Loucy (cell line): ENCODE measurements at regions not wholly inside any gene's neighbourhood (a gene's known extent, or its start where the extent isn't known, plus 50 kb on each side); places are given as distances from the start of the nearest gene placed in this dataset.

Experiments used
- H2AFZ ChIP-seq: fragments of 200-600 bp; sonication (generic); 2 replicates; pipeline ENCODE4 v1.6.0; 2016; ENCODE audit warnings: antibody characterized with exemption, mild to moderate bottlenecking, low read length, moderate library complexity
- H3F3A ChIP-seq: fragments of 200-600 bp; 2 replicates; pipeline ENCODE4 v1.6.0; 2016; ENCODE audit warnings: antibody characterized with exemption, low read depth, mild to moderate bottlenecking
- H3K27me3 ChIP-seq: fragments of 200-600 bp; sonication (generic); 2 replicates; pipeline ENCODE4 v1.6.1; 2014; ENCODE audit warnings: low read length, mild to moderate bottlenecking; ENCODE audit not compliant: insufficient read depth, poor library complexity, severe bottlenecking
- H3K36me3 ChIP-seq: fragments of 200-600 bp; sonication (generic); 2 replicates; pipeline ENCODE4 v1.6.1; 2016; ENCODE audit warnings: low read length; ENCODE audit not compliant: insufficient read depth
- H3K4me1 ChIP-seq: fragments of 200-600 bp; sonication (generic); 2 replicates; pipeline ENCODE4 v1.5.1; 2014; ENCODE audit warnings: low read length, mild to moderate bottlenecking; ENCODE audit not compliant: insufficient read depth, poor library complexity, severe bottlenecking
- H3K4me2 ChIP-seq: fragments of 200-600 bp; sonication (generic); 2 replicates; pipeline ENCODE4 v1.6.0; 2014; ENCODE audit warnings: antibody characterized with exemption, low read length, low read depth, mild to moderate bottlenecking; ENCODE audit not compliant: poor library complexity, severe bottlenecking
- H3K4me3 ChIP-seq: fragments of 200-600 bp; sonication (generic); 2 replicates; pipeline ENCODE4 v1.5.1; 2014; ENCODE audit warnings: low read length, mild to moderate bottlenecking, mixed read lengths; ENCODE audit not compliant: poor library complexity, severe bottlenecking
- H3K79me2 ChIP-seq: fragments of 200-600 bp; sonication (generic); 2 replicates; pipeline ENCODE4 v1.6.1; 2014; ENCODE audit warnings: low read length; ENCODE audit not compliant: insufficient read depth
- H3K9ac ChIP-seq: fragments of 200-600 bp; sonication (generic); 2 replicates; pipeline ENCODE4 v1.6.0; 2014; ENCODE audit warnings: mild to moderate bottlenecking, low read depth, low read length, moderate library complexity; ENCODE audit not compliant: poor library complexity, severe bottlenecking
- H3K9me2 ChIP-seq: fragments of 200-600 bp; sonication (generic); replicated peaks from 2 replicates; pipeline ENCODE4 v1.6.1; 2016; ENCODE audit warnings: low read depth, low read length, mixed read lengths
- H3K9me3 ChIP-seq: fragments of 200-600 bp; sonication (generic); 2 replicates; pipeline ENCODE4 v1.6.1; 2014; ENCODE audit warnings: mild to moderate bottlenecking, antibody characterized with exemption, low read length, low read depth; ENCODE audit not compliant: insufficient read depth
- H4K20me1 ChIP-seq: fragments of 200-600 bp; sonication (generic); 2 replicates; pipeline ENCODE4 v1.6.0; 2014; ENCODE audit warnings: antibody characterized with exemption, low read length, mild to moderate bottlenecking; ENCODE audit not compliant: insufficient read depth, poor library complexity, severe bottlenecking
- EZH2phosphoT487 ChIP-seq: fragments of 200-600 bp; IDR thresholded peaks from 2 replicates; pipeline ENCODE4 v1.6.1; 2018; ENCODE audit warnings: antibody characterized with exemption, mild to moderate bottlenecking, moderate library complexity, borderline replicate concordance
- TF ChIP-seq, protein P1 (sequence below): fragments of 200-600 bp; sonication (generic); conservative IDR thresholded peaks from 2 replicates; pipeline ENCODE4 v1.5.1; 2014; ENCODE audit warnings: mild to moderate bottlenecking, antibody characterized with exemption, low read length

DNA sequence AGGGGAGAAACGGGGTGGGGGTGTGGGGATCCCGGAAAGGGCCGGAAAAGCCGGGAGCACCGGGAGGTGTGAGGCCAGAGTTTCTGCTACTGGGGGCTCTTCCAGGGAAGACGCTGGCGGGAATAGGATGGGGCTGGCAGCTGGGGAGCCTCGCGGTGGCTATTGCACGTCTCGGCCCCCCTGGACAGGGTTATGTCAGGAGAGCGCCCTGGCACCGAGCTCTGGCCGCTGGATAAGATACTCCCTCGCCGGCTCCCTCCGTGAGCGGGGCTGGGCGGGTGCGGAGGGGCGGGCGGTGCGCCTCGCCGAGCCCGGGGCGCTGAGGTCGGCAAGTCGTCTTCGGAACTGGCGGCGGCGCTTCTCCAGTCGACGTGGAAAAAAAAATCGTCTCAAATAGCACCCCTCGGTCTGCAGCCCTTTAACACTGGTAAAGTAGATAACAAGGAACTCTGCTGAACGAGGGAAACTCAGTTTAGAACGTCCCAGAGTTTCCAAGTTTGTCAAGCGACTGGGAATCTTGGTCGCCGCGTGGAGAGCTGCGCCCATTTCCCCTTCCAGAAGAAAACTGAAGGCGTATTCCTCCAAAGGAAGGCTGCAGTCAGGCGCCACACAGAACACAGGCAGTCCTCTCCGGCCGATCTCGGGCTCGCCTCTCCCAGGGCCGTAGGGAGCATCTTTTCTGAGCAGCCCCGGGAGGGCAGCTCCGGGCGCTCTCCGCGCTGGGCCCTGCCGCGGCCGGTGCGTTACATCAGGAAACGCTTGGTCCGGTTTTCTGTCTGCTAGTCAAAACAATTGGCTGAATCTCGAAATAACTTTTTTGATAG, 115.1 kb downstream of the KCNRG start:
- 0 out of 2 replicates have a peak, but pooled peaks cover 3% of the 10 kb centered on the region for H3F3A ChIP-seq
- H3K4me1 ChIP-seq = peaks cover 27% of the 10 kb centered on the region
- TF ChIP-seq, protein P1, sequence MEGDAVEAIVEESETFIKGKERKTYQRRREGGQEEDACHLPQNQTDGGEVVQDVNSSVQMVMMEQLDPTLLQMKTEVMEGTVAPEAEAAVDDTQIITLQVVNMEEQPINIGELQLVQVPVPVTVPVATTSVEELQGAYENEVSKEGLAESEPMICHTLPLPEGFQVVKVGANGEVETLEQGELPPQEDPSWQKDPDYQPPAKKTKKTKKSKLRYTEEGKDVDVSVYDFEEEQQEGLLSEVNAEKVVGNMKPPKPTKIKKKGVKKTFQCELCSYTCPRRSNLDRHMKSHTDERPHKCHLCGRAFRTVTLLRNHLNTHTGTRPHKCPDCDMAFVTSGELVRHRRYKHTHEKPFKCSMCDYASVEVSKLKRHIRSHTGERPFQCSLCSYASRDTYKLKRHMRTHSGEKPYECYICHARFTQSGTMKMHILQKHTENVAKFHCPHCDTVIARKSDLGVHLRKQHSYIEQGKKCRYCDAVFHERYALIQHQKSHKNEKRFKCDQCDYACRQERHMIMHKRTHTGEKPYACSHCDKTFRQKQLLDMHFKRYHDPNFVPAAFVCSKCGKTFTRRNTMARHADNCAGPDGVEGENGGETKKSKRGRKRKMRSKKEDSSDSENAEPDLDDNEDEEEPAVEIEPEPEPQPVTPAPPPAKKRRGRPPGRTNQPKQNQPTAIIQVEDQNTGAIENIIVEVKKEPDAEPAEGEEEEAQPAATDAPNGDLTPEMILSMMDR = no peak
- TF ChIP-seq EZH2phosphoT487 = no peak
- peak overlapping the region; percentile 71 for H3K4me3 ChIP-seq
- peak overlapping the region; percentile 78 for H3K4me2 ChIP-seq
- H3K36me3 ChIP-seq = no peaks in the 10 kb centered on the region
- no peaks in the 10 kb centered on the region for H3K27me3 ChIP-seq
- H3K9me3 ChIP-seq = no peaks in the 10 kb centered on the region
- H4K20me1 ChIP-seq = no peaks in the 10 kb centered on the region
- H2AFZ ChIP-seq = peak overlapping the region; percentile 63
- H3K79me2 ChIP-seq = peaks cover 18% of the 10 kb centered on the region
- peak overlapping the region; percentile 52 for H3K9ac ChIP-seq
- H3K9me2 ChIP-seq = no peaks in the 10 kb centered on the region

DNA sequence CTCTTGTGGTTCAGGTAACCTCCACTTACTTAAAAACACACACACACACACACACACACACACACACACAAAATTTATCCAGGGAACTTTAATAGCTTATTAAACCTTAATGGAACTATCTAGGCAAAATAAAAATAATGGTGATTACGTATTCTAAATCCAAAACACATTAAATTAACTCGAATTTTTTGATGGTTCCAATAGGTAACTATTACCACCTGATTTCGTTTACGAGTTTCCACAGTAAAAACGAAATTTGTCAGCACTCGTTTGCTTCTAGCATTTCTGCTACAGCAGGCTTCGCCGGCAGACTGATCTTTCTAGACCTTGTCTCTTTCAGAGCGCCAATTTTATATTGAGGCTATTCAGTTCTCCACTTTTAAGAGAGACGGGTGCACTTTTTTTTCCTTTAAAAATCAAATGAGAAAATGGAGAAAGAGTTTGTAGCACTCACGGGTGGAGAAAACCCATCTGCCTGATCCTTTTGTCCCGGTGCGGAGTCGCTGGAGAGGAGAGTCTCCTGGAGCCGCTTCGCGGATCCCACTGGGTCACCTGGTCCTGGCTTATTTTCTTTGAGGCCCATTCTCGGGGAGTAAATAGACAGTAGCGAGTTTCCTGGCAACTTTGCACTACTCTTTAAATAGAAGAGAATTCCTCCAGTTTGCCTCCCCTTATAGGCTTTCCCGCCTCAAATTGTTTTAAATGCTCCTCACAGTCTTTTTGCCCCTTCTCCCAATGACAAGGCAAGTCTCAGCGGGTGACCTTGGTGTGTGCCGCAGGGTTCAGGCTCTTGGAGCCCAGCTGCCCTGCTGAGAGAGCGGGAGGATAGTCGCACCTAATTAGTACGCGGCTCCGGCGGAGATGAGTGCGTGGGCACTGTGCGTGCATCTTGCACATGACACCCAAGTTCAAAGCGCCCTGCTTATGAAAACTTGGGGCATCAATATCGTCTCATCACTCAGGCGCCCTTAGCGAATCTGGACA, 117.0 kb downstream of the KCNRG start:
- Histone ChIP-seq H3K79me2 (peaks cover 6% of the 10 kb centered on the region; the same call in 1 of the 2 replicates), H3K4me1 (peaks cover 19% of the 10 kb centered on the region), H2AFZ (no peak overlapping the region), H3K9me3 (no peaks in the 10 kb centered on the region), H3F3A (0 out of 2 replicates have a peak, but pooled peaks cover 3% of the 10 kb centered on the region), H3K9ac (no peak overlapping the region), H3K9me2 (no peaks in the 10 kb centered on the region), H3K27me3 (no peaks in the 10 kb centered on the region), H4K20me1 (no peaks in the 10 kb centered on the region), H3K4me3 (no peak overlapping the region), H3K4me2 (no peak overlapping the region), H3K36me3 (no peaks in the 10 kb centered on the region)
- TF ChIP-seq, protein P1 = no peak
- TF ChIP-seq EZH2phosphoT487 = no peak

GRCh38 chr13:50132904-50133357, 117.7 kb downstream of the KCNRG start:
- Histone ChIP-seq H3K9me2 (no peaks in the 10 kb centered on the region), H4K20me1 (no peaks in the 10 kb centered on the region), H3F3A (0 out of 2 replicates have a peak, but pooled peaks cover 3% of the 10 kb centered on the region), H3K36me3 (no peaks in the 10 kb centered on the region), H3K9ac (no peak overlapping the region), H3K79me2 (no peaks in the 10 kb centered on the region), H3K4me1 (peaks cover 18% of the 10 kb centered on the region), H3K4me2 (no peak overlapping the region), H3K27me3 (no peaks in the 10 kb centered on the region), H3K9me3 (no peaks in the 10 kb centered on the region), H2AFZ (no peak overlapping the region), H3K4me3 (no peak overlapping the region)
- TF ChIP-seq, protein P1 = no peak
- no peak for TF ChIP-seq EZH2phosphoT487
